GM21717 (cell line): ENCODE measurements at regions not wholly inside any gene's neighbourhood (a gene's known extent, or its start where the extent isn't known, plus 50 kb on each side); places are given as distances from the start of the nearest gene placed in this dataset.

Source experiments
- ATAC-seq: cut with Tn5 transposase; IDR thresholded peaks from one replicate; pipeline ENCODE4 v1.9.1; 2021; ENCODE audit warnings: mild to moderate bottlenecking, moderate library complexity; ENCODE audit not compliant: unreplicated experiment

DNA sequence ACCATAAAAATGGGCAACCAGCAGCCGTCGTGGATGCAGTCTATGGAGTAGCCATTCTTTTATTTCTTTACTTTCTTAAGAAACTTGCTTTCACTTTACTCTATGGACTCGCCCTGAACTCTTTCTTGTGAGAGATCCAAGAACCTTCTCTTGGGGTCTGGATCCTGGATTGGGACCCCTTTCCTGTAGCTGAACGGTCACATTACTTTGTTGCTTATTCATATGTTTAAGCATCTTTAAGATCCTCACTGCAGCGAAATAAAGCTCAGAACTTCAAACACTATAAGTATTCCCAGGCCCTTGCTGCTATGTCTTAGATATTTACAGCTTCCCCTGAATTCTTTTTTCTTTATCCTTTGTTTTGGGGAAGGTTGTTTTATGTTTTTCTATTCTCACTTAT, 187.8 kb upstream of the DDI1 start:
- ATAC-seq, result no peak

GRCh38 chr11:103849366-103849765, 187.1 kb upstream of the DDI1 start:
- ATAC-seq, result no peak

GRCh38 chr11:103850419-103851165, 185.8 kb upstream of the DDI1 start:
- ATAC-seq, result no peak

DNA sequence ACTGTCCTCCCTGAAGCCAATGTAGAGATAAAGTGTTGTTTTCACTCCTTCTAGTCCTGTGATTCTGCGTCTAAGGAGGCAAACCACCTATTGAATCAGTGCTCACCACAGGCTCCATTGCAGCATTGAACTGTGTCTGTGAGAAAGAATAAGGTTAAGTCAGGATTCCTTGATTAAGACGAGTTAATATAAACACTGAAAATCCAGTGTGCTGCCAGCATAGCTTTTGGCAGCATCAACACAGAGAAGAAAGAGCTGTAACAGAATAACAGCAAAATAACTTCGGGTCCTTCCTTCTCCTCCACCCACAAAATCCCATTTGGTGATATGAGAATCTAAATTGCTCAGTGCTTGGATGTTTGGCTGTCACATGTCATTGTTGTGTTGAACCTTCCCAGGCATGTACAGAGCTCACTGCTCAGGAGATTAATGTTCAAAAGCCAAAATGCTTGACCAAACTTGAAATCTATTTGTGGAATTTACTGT, 185.2 kb upstream of the DDI1 start:
- ATAC-seq, result no peak
